Hindlimb muscle (tissue), 1 donor: ENCODE measurements at regions not wholly inside any gene's neighbourhood (a gene's known extent, or its start where the extent isn't known, plus 50 kb on each side); places are given as distances from the start of the nearest gene placed in this dataset.
"Not testable (repeated sequence)": the region's sequence is repeated elsewhere in the genome, so short reads cannot be mapped to it uniquely, and the experiment has no call there.

Experiments used
- DNase-seq: peaks from one replicate; pipeline ENCODE4 v3.0.0-alpha.2; 2013

GRCh38 chr14:41285186-41285748, 321.4 kb upstream of the LRFN5 start:
- peak; percentile 15 for DNase-seq

- DNase-seq = no peak
These were observed 325.9 kb upstream of the LRFN5 start for GRCh38 chr14:41280745-41281144.

- no peak for DNase-seq
These were observed 329.2 kb upstream of the LRFN5 start for GRCh38 chr14:41277450-41277849.

- no peak for DNase-seq
These were observed 349.2 kb upstream of the LRFN5 start for GRCh38 chr14:41257476-41257875.

- DNase-seq = no peak
These were observed 371.2 kb upstream of the LRFN5 start for GRCh38 chr14:41235466-41235865.

GRCh38 chr14:41230683-41231082, 376.0 kb upstream of the LRFN5 start:
- DNase-seq = no peak

GRCh38 chr14:41229824-41230223, 376.9 kb upstream of the LRFN5 start:
- no peak for DNase-seq

- no peak for DNase-seq
These were observed 381.2 kb upstream of the LRFN5 start for GRCh38 chr14:41225433-41225832.

- no peak for DNase-seq
These were observed 384.1 kb upstream of the LRFN5 start for GRCh38 chr14:41222581-41222980.

GRCh38 chr14:41214978-41215377, 391.7 kb upstream of the LRFN5 start:
- DNase-seq = not testable (repeated sequence)

- no peak for DNase-seq
These were observed 405.0 kb upstream of the LRFN5 start for GRCh38 chr14:41201696-41202095.

- DNase-seq = no peak
These were observed 418.8 kb upstream of the LRFN5 start for GRCh38 chr14:41187868-41188267.

- no peak for DNase-seq
These were observed 435.6 kb upstream of the LRFN5 start for GRCh38 chr14:41171045-41171444.

- DNase-seq = no peak
These were observed 439.6 kb upstream of the LRFN5 start for GRCh38 chr14:41167040-41167439.

- DNase-seq = no peak
These were observed 452.4 kb upstream of the LRFN5 start for GRCh38 chr14:41154143-41154807.

- no peak for DNase-seq
These were observed 460.3 kb upstream of the LRFN5 start for GRCh38 chr14:41146391-41146790.

- DNase-seq = no peak
These were observed 462.3 kb upstream of the LRFN5 start for GRCh38 chr14:41144370-41144769.

GRCh38 chr14:41137741-41138140, 468.9 kb upstream of the LRFN5 start:
- no peak for DNase-seq

- no peak for DNase-seq
These were observed 476.4 kb upstream of the LRFN5 start for GRCh38 chr14:41130274-41130673.

GRCh38 chr14:41120402-41120801, 486.3 kb upstream of the LRFN5 start:
- DNase-seq = no peak

- no peak for DNase-seq
These were observed 510.5 kb upstream of the LRFN5 start for GRCh38 chr14:41096131-41096530.

GRCh38 chr14:41087056-41087455, 519.6 kb upstream of the LRFN5 start:
- DNase-seq = no peak

- no peak for DNase-seq
These were observed 533.1 kb upstream of the LRFN5 start for GRCh38 chr14:41073544-41073943.

GRCh38 chr14:41072776-41073175, 533.9 kb upstream of the LRFN5 start:
- DNase-seq = no peak

- DNase-seq = no peak
These were observed 535.3 kb upstream of the LRFN5 start for GRCh38 chr14:41071351-41071750.
